NCI-H1694 treated with DMSO at 0.1 percent for 48 hours (cell line): ENCODE measurements at regions not wholly inside any gene's neighbourhood (a gene's known extent, or its start where the extent isn't known, plus 50 kb on each side); places are given as distances from the start of the nearest gene placed in this dataset.
"Not testable (repeated sequence)": the region's sequence is repeated elsewhere in the genome, so short reads cannot be mapped to it uniquely, and the experiment has no call there.

Source experiments
- DNase-seq: peaks from one replicate; lab custom pipeline; 2025; lab: John Stamatoyannopoulos, UW

- DNase-seq = no peak
Measured at GRCh38 chr1:189212606-189213005, 1265.1 kb downstream of the BRINP3 start.

- peak; percentile 70 for DNase-seq
Measured at GRCh38 chr1:189216886-189217285, 1260.8 kb downstream of the BRINP3 start.

GRCh38 chr1:189217646-189218045 is 1260.0 kb downstream of the BRINP3 start:
- peak; percentile 23 for DNase-seq

- DNase-seq = no peak
Measured at GRCh38 chr1:189220750-189221149, 1256.9 kb downstream of the BRINP3 start.

DNA sequence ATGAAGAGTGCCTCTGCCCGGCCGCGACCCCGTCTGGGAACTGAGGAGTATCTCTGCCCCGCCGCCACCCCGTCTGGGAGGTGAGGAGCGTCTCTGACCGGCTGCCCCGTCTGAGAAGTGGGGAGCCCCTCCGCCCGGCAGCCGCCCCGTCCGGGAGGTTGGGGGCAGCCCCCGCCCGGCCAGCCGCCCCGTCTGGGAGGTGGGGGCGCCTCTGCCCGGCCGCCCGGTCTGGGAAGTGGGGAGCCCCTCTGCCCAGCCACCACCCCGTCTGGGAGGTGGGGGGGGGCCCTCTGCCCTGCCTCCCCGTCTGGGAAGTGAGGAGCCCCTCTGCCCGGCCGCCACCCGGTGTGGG is 1251.9 kb downstream of the BRINP3 start:
- DNase-seq = not testable (repeated sequence)

GRCh38 chr1:189226779-189227178 is 1250.9 kb downstream of the BRINP3 start:
- DNase-seq = no peak

- DNase-seq = no peak
Measured at GRCh38 chr1:189237008-189237407, 1240.7 kb downstream of the BRINP3 start.

DNA sequence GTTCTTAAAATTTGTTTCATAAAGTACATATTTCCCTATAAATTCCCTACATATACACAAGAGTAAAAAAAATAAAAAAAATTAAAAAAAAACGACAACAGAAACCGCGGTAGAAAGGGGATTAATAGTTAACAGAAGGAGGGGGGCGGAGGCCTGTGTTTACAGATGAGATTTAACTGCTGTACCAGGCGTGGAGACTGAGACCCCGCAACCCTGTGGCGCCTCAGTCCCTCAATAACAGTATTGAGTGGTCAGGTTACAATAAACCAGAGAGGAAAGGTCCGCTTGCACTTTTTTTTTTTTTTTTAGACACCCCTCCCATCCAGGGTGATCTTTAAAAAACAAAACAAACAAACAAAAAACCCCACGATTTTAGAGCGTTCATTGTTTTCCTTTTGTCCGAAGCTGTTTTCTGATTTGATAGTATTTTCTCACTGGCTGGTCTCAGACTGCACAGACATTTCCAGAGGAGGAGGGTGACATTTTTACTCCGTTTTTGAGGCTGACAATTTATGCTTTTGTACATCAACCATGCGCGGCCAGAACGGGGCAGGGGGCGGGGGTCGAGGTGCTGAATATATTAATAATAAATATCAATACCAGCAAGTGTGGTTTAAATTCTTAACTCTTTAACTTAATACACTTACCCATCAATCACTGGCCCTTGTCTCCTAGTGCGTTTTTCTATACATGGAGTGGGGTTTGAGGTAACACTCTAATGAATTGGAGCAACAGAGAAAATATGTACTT is 1223.9 kb downstream of the BRINP3 start:
- DNase-seq = no peak

- DNase-seq = not testable (repeated sequence)
Measured at GRCh38 chr1:189261128-189261527, 1216.5 kb downstream of the BRINP3 start.

- no peak for DNase-seq
Measured at GRCh38 chr1:189269011-189269410, 1208.7 kb downstream of the BRINP3 start.

DNA sequence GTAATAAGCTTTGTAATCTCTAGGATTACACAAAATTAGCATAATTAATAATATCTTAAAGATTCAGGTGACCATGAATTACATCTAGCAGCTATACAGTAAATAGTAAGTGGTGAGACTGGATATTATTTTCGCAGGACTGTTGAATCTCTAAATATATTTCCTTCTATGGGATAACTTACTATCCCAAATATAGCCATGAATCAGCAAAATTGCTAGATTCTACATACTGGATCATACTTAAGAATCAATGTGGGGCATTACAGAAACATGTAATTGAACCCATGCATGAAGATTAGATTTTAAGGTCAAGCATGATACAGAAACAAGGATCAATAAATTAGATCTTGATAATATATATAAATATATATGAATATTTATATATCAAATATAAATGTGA is 1203.4 kb downstream of the BRINP3 start:
- no peak for DNase-seq

DNA sequence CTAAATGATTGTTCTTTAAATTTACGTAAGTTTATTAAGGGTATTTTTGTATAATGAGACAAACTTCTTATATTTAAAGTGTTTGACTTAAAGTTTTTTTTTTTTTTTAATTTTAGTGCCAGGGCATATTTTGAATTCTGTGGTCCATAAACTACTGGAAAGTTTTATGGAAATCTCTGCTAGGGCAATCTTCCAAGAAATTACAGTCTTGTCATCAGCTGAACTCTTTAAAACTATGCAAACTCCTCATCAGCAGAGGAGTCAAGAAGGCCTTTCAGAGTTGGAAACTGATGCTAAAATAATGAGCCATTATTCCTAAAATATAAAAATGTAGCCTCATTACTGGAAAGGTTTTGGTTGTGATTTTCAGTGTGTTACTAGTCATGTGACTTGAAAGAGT is 1201.9 kb downstream of the BRINP3 start:
- no peak for DNase-seq

GRCh38 chr1:189289346-189289745 is 1188.3 kb downstream of the BRINP3 start:
- no peak for DNase-seq

- no peak for DNase-seq
Measured at GRCh38 chr1:189301235-189301634, 1176.4 kb downstream of the BRINP3 start.

DNA sequence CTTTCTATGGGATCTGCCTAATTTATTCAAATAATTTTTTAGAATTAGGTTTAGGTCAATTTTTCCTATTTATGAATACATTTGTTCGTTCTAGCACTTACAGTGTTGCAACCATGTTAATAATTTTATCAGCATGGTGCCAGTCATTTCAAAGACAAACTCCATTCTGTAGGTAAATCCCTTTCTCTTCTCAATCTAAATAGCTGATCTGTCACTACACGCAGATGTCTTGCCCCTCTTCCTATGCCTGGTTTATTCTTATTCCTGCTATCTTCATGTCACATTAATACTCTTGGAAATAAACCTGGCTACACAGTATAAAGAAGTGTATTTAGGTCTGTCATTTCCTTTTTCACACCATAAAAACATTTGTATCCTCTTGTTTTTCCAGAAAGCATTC is 1172.4 kb downstream of the BRINP3 start:
- no peak for DNase-seq

GRCh38 chr1:189311915-189312314 is 1165.7 kb downstream of the BRINP3 start:
- no peak for DNase-seq

GRCh38 chr1:189312499-189312898 is 1165.2 kb downstream of the BRINP3 start:
- no peak for DNase-seq

DNA sequence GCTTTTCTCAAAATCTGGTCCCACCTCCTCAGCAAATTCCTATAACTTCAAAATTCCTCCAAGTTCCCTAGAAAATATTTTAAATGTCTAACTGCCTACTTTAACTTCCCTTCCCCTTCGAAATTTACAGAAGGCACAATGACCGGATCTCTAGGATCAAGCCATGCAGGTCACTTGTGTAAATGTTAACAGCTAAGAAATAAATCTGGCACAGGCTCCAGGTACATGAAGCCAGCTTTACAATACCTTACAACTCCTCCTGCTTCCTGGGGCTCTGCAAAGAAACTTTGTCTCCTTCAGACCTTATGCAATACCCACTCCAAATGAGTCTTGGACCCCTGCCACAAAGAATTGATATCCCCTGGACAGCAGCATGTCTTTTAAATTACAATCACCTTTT is 1164.2 kb downstream of the BRINP3 start:
- DNase-seq = no peak

- no peak for DNase-seq
Measured at GRCh38 chr1:189315035-189315901, 1162.4 kb downstream of the BRINP3 start.

DNA sequence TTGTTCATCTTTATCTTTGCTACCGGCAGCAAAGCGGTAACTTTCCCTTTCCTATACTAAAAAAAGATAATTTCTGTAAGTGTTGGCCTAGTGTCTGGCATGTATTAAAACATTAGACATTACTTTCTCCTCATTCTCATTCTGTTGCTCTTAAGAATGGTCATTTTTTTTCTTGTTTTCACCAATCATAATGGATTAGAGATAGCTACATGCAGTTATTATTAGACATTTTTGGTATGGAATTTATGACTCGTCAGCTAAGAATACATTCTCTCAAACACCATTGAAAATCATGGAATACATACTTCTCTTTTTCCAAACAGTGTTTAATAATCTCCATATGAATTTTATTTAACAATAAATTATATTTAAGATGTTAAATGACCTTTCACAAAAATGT is 1154.6 kb downstream of the BRINP3 start:
- DNase-seq = no peak

DNA sequence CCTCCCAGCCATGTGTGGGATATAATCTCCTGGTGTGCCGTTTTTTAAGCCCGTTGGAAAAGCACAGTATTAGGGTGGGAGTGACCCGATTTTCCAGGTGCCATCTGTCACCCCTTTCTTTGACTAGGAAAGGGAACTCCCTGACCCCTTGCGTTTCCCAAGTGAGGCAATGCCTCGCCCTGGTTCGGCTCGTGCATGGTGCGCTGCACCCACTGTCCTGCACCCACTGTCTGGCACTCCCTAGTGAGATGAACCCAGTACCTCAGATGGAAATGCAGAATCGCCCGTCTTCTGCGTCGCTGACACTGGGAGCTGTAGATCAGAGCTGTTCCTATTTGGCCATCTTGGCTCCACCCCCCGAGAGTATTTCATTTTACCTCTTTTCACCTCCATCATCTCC is 1146.6 kb downstream of the BRINP3 start:
- not testable (repeated sequence) for DNase-seq

- DNase-seq = no peak
Measured at GRCh38 chr1:189336115-189337100, 1141.3 kb downstream of the BRINP3 start.
